ENCODE measurements at regions not wholly inside any gene's neighbourhood (a gene's known extent, or its start where the extent isn't known, plus 50 kb on each side); places are given as distances from the start of the nearest gene placed in this dataset.

DNA sequence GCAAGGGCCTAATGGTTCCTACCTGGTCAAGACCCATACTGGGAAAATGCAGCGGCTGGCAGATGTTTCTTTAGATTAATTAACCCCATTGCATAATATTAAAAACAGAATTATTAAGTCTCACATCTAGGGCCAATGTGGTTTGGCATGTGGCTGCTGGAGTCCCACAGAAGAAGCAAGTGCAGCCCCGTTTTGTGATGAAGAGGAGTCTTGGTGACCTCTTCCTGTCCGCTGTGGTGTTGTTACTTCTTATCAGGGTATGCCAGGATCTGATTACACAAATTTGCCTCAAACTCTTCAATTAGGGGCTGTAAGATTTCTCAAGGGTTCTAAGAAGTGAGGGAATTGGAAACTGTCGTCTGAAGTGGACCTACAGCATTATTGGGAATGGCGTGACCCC is 240.3 kb downstream of the SEC23IP start:
- TF ChIP-seq EZH2phosphoT487 (IDR thresholded peaks at IDR 0.05; ENCODE audit: borderline replicate concordance, low read length): no peak
- TF ChIP-seq, protein P1, sequence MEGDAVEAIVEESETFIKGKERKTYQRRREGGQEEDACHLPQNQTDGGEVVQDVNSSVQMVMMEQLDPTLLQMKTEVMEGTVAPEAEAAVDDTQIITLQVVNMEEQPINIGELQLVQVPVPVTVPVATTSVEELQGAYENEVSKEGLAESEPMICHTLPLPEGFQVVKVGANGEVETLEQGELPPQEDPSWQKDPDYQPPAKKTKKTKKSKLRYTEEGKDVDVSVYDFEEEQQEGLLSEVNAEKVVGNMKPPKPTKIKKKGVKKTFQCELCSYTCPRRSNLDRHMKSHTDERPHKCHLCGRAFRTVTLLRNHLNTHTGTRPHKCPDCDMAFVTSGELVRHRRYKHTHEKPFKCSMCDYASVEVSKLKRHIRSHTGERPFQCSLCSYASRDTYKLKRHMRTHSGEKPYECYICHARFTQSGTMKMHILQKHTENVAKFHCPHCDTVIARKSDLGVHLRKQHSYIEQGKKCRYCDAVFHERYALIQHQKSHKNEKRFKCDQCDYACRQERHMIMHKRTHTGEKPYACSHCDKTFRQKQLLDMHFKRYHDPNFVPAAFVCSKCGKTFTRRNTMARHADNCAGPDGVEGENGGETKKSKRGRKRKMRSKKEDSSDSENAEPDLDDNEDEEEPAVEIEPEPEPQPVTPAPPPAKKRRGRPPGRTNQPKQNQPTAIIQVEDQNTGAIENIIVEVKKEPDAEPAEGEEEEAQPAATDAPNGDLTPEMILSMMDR (IDR thresholded peaks at IDR 0.05; ENCODE audit: low read depth, low read length, poor library complexity, severe bottlenecking): no peak
- Histone ChIP-seq H4K20me1 (ENCODE audit: control insufficient read depth, insufficient read depth, low read depth, low read length) (no peaks in the 10 kb centered on the region), H3K9me3 (ENCODE audit: control insufficient read depth, insufficient read depth, low read length) (no peaks in the 10 kb centered on the region), H3K36me3 (ENCODE audit: control insufficient read depth, low read length) (no peaks in the 10 kb centered on the region), H3K27me3 (ENCODE audit: control insufficient read depth, low read length) (no peaks in the 10 kb centered on the region; the same call in 1 of the 2 replicates), H3K79me2 (ENCODE audit: control insufficient read depth, low read length) (no peaks in the 10 kb centered on the region), H3K4me3 (ENCODE audit: low read length) (no peak overlapping the region), H3K27ac (ENCODE audit: low read depth, low read length) (no peak overlapping the region), H3K4me2 (ENCODE audit: low read length) (no peak overlapping the region), H3K9me2 (replicated peaks; ENCODE audit: control insufficient read depth, low read length) (no peaks in the 10 kb centered on the region), H3K4me1 (ENCODE audit: control insufficient read depth, low read length) (peaks cover 1% of the 10 kb centered on the region), H3F3A (ENCODE audit: control insufficient read depth, insufficient read depth) (no peaks in the 10 kb centered on the region)

GRCh38 chr10:120138689-120139088 is 246.2 kb downstream of the SEC23IP start:
- H3F3A ChIP-seq (ENCODE audit: control insufficient read depth, insufficient read depth): no peaks in the 10 kb centered on the region

DNA sequence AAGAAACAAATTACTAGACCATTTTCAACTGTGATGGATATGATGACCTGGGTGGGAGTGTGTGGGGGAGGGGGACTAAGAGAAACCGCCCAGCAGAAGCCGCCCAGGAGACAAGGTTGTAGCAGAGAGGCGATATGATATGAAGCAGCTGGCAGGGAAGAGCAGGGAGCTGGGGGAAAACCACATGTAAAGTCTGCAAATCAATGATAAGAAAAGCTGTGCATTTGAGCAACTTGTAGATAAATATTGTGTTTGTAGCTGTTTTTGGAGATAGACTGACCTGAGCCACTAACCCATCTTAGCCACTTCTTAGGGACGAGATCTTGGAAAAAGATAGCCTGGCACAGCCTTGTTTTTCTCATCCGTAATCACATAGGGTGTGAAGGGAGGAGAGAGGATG is 252.6 kb downstream of the SEC23IP start:
- no peaks in the 10 kb centered on the region for H3K4me1 ChIP-seq (ENCODE audit: control insufficient read depth, low read length)
- no peak overlapping the region for H3K4me3 ChIP-seq (ENCODE audit: low read length)

More at GRCh38 chr10:120138689-120139088, 246.2 kb downstream of the SEC23IP start:
- Histone ChIP-seq H3K27me3 (ENCODE audit: control insufficient read depth, low read length) (no peaks in the 10 kb centered on the region), H4K20me1 (ENCODE audit: control insufficient read depth, insufficient read depth, low read depth, low read length) (no peaks in the 10 kb centered on the region), H3K4me1 (ENCODE audit: control insufficient read depth, low read length) (no peaks in the 10 kb centered on the region), H3K79me2 (ENCODE audit: control insufficient read depth, low read length) (no peaks in the 10 kb centered on the region), H3K36me3 (ENCODE audit: control insufficient read depth, low read length) (no peaks in the 10 kb centered on the region), H3K4me3 (ENCODE audit: low read length) (no peak overlapping the region), H3K9me3 (ENCODE audit: control insufficient read depth, insufficient read depth, low read length) (no peaks in the 10 kb centered on the region), H3K9me2 (replicated peaks; ENCODE audit: control insufficient read depth, low read length) (no peaks in the 10 kb centered on the region), H3K4me2 (ENCODE audit: low read length) (no peak overlapping the region), H3K27ac (ENCODE audit: low read depth, low read length) (no peak overlapping the region)
- TF ChIP-seq EZH2phosphoT487 (IDR thresholded peaks at IDR 0.05; ENCODE audit: borderline replicate concordance, low read length): no peak
- TF ChIP-seq, protein P1 (IDR thresholded peaks at IDR 0.05; ENCODE audit: low read depth, low read length, poor library complexity, severe bottlenecking): no peak

More for the DNA sequence above, 252.6 kb downstream of the SEC23IP start:
- Histone ChIP-seq H3K9me2 (replicated peaks; ENCODE audit: control insufficient read depth, low read length) (no peaks in the 10 kb centered on the region), H3K9me3 (ENCODE audit: control insufficient read depth, insufficient read depth, low read length) (no peaks in the 10 kb centered on the region), H3K36me3 (ENCODE audit: control insufficient read depth, low read length) (no peaks in the 10 kb centered on the region), H4K20me1 (ENCODE audit: control insufficient read depth, insufficient read depth, low read depth, low read length) (no peaks in the 10 kb centered on the region), H3K4me2 (ENCODE audit: low read length) (no peak overlapping the region), H3K27ac (ENCODE audit: low read depth, low read length) (no peak overlapping the region), H3F3A (ENCODE audit: control insufficient read depth, insufficient read depth) (no peaks in the 10 kb centered on the region), H3K79me2 (ENCODE audit: control insufficient read depth, low read length) (no peaks in the 10 kb centered on the region), H3K27me3 (ENCODE audit: control insufficient read depth, low read length) (no peaks in the 10 kb centered on the region)
- no peak for TF ChIP-seq EZH2phosphoT487 (IDR thresholded peaks at IDR 0.05; ENCODE audit: borderline replicate concordance, low read length)
- TF ChIP-seq, protein P1 (IDR thresholded peaks at IDR 0.05; ENCODE audit: low read depth, low read length, poor library complexity, severe bottlenecking): no peak
